WI38 (cell line): ENCODE measurements at regions not wholly inside any gene's neighbourhood (a gene's known extent, or its start where the extent isn't known, plus 50 kb on each side); places are given as distances from the start of the nearest gene placed in this dataset.
A peak's percentile ranks its signal among the peaks of the same experiment; 100 is the strongest.
"Not testable (repeated sequence)": the region's sequence is repeated elsewhere in the genome, so short reads cannot be mapped to it uniquely, and the experiment has no call there.

Source experiments
- H3K4me3 ChIP-seq: 2 replicates; pipeline ENCODE4 v1.5.1; 2011; ENCODE audit warnings: low read depth, mild to moderate bottlenecking, control low read depth, low read length
- CTCF ChIP-seq: IDR thresholded peaks from 2 replicates; pipeline ENCODE4 v1.5.1; 2012; ENCODE audit warnings: low read depth, mild to moderate bottlenecking, control low read depth, low read length

- TF ChIP-seq CTCF: no peak
- H3K4me3 ChIP-seq: no peak overlapping the region
Observed at GRCh38 chr2:132282911-132283310, 121.2 kb upstream of the ANKRD30BL start.

GRCh38 chr2:132286289-132286911 is 124.6 kb upstream of the ANKRD30BL start:
- not testable (repeated sequence) for H3K4me3 ChIP-seq

GRCh38 chr2:132287910-132288309 is 126.2 kb upstream of the ANKRD30BL start:
- H3K4me3 ChIP-seq: not testable (repeated sequence)

- not testable (repeated sequence) for H3K4me3 ChIP-seq
Observed at GRCh38 chr2:132289138-132289537, 127.4 kb upstream of the ANKRD30BL start.

- not testable (repeated sequence) for H3K4me3 ChIP-seq
Observed at GRCh38 chr2:132289812-132290211, 126.8 kb upstream of the GPR39 start.

- peak overlapping the region; percentile 41 for H3K4me3 ChIP-seq
Observed at GRCh38 chr2:132300592-132301378, 115.8 kb upstream of the GPR39 start.

- H3K4me3 ChIP-seq: peak overlapping the region; percentile 21; the same call in 1 of the 2 replicates
Observed at GRCh38 chr2:132304661-132305380, 111.8 kb upstream of the GPR39 start.

GRCh38 chr2:132307613-132308198 is 108.9 kb upstream of the GPR39 start:
- H3K4me3 ChIP-seq: not testable (repeated sequence)

- H3K4me3 ChIP-seq: not testable (repeated sequence)
Observed at GRCh38 chr2:132309203-132309602, 107.4 kb upstream of the GPR39 start.

GRCh38 chr2:132315546-132315945 is 101.1 kb upstream of the GPR39 start:
- H3K4me3 ChIP-seq: not testable (repeated sequence)

- not testable (repeated sequence) for H3K4me3 ChIP-seq
Observed at GRCh38 chr2:132317026-132317680, 99.5 kb upstream of the GPR39 start.

- H3K4me3 ChIP-seq: not testable (repeated sequence)
Observed at GRCh38 chr2:132318481-132318880, 98.1 kb upstream of the GPR39 start.

GRCh38 chr2:132324005-132324404 is 92.6 kb upstream of the GPR39 start:
- H3K4me3 ChIP-seq: not testable (repeated sequence)

- not testable (repeated sequence) for H3K4me3 ChIP-seq
Observed at GRCh38 chr2:132332345-132333033, 84.1 kb upstream of the GPR39 start.

- H3K4me3 ChIP-seq: not testable (repeated sequence)
Observed at GRCh38 chr2:132337135-132337534, 79.5 kb upstream of the GPR39 start.

GRCh38 chr2:132337844-132338243 is 78.8 kb upstream of the GPR39 start:
- H3K4me3 ChIP-seq: not testable (repeated sequence)

- peak overlapping the region; percentile 62 for H3K4me3 ChIP-seq
Observed at GRCh38 chr2:132347041-132347780, 69.4 kb upstream of the GPR39 start.
